ENCODE measurements at regions not wholly inside any gene's neighbourhood (a gene's known extent, or its start where the extent isn't known, plus 50 kb on each side); places are given as distances from the start of the nearest gene placed in this dataset.

- no peak for DNase-seq
Measured at GRCh38 chr16:5498562-5498961, 401.0 kb upstream of the EEF2KMT start.

GRCh38 chr16:5496013-5496412, 398.4 kb upstream of the EEF2KMT start:
- no peak for DNase-seq

GRCh38 chr16:5490499-5490898, 392.9 kb upstream of the EEF2KMT start:
- DNase-seq = peak; percentile 49

- DNase-seq = no peak
Measured at GRCh38 chr16:5488581-5488980, 391.0 kb upstream of the EEF2KMT start.

GRCh38 chr16:5487728-5488127, 390.1 kb upstream of the EEF2KMT start:
- DNase-seq = no peak

GRCh38 chr16:5482256-5482655, 384.7 kb upstream of the EEF2KMT start:
- no peak for DNase-seq

- no peak for DNase-seq
Measured at GRCh38 chr16:5480431-5481195, 383.0 kb upstream of the EEF2KMT start.

GRCh38 chr16:5479926-5480325, 382.3 kb upstream of the EEF2KMT start:
- no peak for DNase-seq

GRCh38 chr16:5478036-5478435, 380.4 kb upstream of the EEF2KMT start:
- DNase-seq = no peak

- DNase-seq = no peak
Measured at GRCh38 chr16:5477251-5477650, 379.7 kb upstream of the EEF2KMT start.

GRCh38 chr16:5472552-5472951, 375.0 kb upstream of the EEF2KMT start:
- DNase-seq = no peak

GRCh38 chr16:5468488-5468887, 370.9 kb upstream of the EEF2KMT start:
- DNase-seq = no peak

- no peak for DNase-seq
Measured at GRCh38 chr16:5467552-5467951, 370.0 kb upstream of the EEF2KMT start.

- no peak for DNase-seq
Measured at GRCh38 chr16:5466551-5466950, 369.0 kb upstream of the EEF2KMT start.

GRCh38 chr16:5465714-5466113, 368.1 kb upstream of the EEF2KMT start:
- DNase-seq = no peak

- DNase-seq = no peak
Measured at GRCh38 chr16:5463820-5464219, 366.2 kb upstream of the EEF2KMT start.

GRCh38 chr16:5461574-5461973, 364.0 kb upstream of the EEF2KMT start:
- DNase-seq = no peak

GRCh38 chr16:5461141-5461540, 363.5 kb upstream of the EEF2KMT start:
- no peak for DNase-seq

- DNase-seq = no peak
Measured at GRCh38 chr16:5460701-5461100, 363.1 kb upstream of the EEF2KMT start.

- DNase-seq = no peak
Measured at GRCh38 chr16:5459863-5460262, 362.3 kb upstream of the EEF2KMT start.

GRCh38 chr16:5455110-5455509, 357.5 kb upstream of the EEF2KMT start:
- no peak for DNase-seq

- DNase-seq = no peak
Measured at GRCh38 chr16:5454349-5454748, 356.8 kb upstream of the EEF2KMT start.

- DNase-seq = no peak
Measured at GRCh38 chr16:5451641-5452040, 354.0 kb upstream of the EEF2KMT start.

GRCh38 chr16:5450409-5451104, 353.0 kb upstream of the EEF2KMT start:
- no peak for DNase-seq

GRCh38 chr16:5449901-5450300, 352.3 kb upstream of the EEF2KMT start:
- DNase-seq = no peak

Measured in suppressor macrophage treated with lipopolysaccharide for 4 hours (primary cell).